AG09319 (cell line): ENCODE measurements at regions not wholly inside any gene's neighbourhood (a gene's known extent, or its start where the extent isn't known, plus 50 kb on each side); places are given as distances from the start of the nearest gene placed in this dataset.

Experiments
- DNase-seq: peaks from one replicate; pipeline ENCODE4 v3.0.0-alpha.2; 2010; ENCODE audit warnings: low read depth; ENCODE audit errors: extremely low read depth
- TF ChIP-seq, protein P1 (sequence below): IDR thresholded peaks from 2 replicates; pipeline ENCODE4 v1.5.1; 2011; ENCODE audit warnings: low read depth, mild to moderate bottlenecking, inconsistent platforms, low read length, moderate library complexity

DNA sequence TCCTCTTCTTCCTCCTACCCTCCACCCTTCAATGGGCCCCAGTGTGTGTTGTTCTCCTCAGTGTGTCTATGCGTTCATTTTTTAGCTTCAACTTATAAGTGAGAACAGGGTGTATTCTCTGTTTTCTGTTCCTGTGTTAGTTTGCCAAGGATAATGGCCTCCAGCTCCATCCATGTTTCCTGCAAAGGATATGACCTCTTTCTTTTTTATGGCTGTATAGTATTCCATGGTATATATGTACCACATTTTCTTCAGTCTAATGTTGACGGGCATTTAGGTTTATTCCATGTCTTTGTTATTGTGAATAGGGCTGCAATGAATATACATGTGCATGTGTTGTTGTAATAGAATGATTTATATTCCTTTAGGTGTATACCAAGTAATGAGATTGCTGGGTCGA, 634.9 kb upstream of the SEMA6A start:
- DNase-seq = no peak
- TF ChIP-seq, protein P1, sequence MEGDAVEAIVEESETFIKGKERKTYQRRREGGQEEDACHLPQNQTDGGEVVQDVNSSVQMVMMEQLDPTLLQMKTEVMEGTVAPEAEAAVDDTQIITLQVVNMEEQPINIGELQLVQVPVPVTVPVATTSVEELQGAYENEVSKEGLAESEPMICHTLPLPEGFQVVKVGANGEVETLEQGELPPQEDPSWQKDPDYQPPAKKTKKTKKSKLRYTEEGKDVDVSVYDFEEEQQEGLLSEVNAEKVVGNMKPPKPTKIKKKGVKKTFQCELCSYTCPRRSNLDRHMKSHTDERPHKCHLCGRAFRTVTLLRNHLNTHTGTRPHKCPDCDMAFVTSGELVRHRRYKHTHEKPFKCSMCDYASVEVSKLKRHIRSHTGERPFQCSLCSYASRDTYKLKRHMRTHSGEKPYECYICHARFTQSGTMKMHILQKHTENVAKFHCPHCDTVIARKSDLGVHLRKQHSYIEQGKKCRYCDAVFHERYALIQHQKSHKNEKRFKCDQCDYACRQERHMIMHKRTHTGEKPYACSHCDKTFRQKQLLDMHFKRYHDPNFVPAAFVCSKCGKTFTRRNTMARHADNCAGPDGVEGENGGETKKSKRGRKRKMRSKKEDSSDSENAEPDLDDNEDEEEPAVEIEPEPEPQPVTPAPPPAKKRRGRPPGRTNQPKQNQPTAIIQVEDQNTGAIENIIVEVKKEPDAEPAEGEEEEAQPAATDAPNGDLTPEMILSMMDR = no peak

DNA sequence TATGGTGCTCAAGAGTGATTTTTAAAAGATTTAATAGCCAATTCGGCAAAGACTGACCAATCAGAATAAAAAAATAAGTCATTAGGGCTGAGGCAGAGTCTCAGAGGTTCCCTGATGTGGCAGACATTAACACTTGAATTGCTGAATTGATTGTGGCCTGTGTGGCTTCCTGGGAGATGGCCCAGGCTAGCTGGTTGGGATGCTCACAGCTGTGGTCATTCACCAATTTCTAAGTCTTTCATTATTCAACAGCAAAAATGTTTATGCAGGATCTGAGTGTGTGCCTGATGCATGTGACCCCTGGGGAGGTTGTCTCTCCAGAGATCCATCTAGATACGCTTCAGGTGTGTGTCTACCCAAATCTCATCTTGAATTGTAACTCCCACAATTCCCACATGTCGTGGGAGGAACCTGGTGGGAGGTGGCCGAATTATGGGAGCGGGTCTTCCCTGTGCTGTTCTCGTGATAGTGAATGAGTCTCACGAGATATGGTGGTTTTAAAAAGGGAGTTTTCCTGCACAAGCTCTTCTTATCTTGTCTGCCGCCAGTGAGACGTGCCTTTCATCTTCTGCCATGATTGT, 632.6 kb upstream of the SEMA6A start:
- TF ChIP-seq, protein P1 = no peak
- DNase-seq = no peak

DNA sequence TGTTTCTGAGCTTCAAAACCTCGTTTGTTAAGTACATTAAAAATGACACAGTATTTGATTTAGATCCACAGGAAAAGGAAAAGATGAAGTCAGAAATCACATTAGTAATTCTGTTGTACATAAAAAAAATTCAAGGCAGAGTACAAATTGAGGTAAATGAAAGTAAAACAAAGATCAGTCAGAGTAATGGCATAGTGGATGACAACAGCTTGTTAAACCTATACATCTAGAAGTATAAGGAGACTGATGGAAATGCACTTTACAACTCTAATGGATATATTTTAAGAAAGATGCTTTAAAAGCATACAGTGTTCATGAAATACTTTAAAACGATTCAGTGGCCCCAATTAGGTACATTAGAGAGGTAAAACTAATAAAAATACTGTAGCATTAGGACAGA, 631.3 kb upstream of the SEMA6A start:
- TF ChIP-seq, protein P1 = no peak
- no peak for DNase-seq

DNA sequence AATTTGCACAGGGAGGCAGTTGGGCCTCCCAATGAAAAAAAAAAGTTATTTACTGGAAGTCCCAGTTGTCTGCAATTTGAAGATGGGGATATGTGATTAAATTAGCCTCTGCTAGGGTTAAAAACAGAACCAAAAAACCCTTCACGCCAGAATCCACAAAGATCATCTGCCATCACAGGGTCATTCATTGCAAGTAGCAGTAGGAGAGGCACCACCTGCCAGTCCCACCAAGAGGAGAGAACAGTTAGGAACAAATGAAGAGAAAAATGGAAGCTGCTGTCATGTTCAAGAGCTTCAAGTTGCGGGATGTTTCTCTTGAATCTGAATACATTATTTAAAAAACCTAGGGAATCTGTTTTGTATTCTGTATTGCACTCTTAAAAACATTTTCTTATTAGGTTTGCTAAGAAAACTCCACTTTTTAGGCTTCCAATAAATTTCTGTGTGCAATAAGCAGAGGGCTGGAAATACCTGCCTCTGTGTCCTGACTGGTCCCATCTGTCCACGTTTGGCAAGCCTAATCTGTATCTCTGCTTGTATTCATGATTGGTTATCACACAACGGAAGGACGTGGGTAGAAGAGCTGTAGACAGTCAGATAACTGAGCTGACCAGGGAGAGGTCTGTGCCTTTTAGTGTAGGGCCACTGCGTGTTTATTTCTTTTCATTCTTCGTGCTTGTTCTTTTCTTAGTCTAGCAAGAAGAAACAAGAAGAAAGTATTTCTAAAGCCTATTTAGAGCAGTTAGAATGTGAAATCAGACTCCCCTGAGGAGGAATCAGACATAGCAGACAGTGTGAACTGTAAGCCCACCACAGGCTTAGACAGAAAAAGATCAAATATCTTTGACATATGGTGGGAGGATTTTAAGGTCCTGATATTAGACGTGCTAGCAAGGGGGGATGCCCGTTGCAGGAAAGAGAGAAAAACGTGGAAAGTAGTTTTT, 630.6 kb upstream of the SEMA6A start:
- DNase-seq = no peak
- TF ChIP-seq, protein P1 = no peak

DNA sequence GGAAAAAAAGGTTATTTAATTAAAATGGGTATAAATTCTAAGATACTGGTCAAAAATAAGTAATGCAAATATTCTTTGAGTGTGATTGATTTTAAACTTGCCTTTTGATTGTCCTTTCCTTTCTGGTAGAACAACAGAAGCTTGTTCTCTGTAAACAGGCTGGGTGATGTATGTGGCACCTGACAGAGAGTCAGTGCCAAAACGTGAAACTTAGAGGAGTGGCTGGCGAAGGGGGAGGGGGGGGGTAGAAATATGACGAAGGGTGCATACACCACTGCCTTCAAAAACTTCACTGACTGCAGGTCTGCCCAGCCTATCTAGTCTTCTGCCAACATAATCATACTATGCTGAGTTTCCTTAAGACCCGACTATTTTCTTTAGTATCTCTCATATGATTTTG, 629.8 kb upstream of the SEMA6A start:
- no peak for DNase-seq
- TF ChIP-seq, protein P1 = no peak

DNA sequence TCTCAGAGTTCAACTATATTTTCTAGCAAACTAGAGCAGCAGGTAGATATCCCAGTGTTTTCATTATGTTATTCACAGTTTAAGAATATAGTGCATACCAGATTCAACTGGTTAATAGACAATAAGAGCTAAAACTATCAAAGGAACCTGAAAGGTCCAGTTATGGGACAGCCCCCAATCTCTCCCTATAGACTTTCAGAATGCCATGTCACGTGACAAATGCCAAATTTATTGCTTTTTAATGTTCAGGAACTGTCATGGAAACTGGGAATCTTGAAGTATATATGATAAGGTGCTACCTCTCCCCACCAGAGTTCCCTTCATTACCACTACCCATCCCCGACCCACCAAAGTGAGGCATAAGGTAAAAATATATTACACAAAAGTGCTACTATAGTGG, 629.0 kb upstream of the SEMA6A start:
- TF ChIP-seq, protein P1 = no peak
- no peak for DNase-seq

DNA sequence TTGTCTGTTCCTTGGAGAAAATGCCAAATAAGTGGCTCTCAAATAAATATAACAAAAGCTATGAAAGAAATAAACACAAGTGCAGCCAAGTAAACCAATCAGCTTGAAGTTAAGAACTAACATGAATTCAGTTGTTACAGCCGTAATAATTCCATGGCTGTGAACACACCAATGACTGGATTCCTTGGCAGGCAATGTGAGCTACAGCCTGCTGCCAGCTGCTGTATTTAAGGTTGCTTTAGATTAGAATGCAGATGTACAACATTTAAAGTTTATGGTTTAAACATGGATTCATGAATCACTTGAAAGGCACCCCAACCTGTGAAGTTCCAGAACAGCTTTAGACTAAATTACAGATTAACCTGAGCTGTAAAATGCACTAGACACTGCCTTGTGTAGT, 626.4 kb upstream of the SEMA6A start:
- TF ChIP-seq, protein P1 = no peak
- no peak for DNase-seq
